A549 (cell line): ENCODE measurements at regions not wholly inside any gene's neighbourhood (a gene's known extent, or its start where the extent isn't known, plus 50 kb on each side); places are given as distances from the start of the nearest gene placed in this dataset.

Experiments used
- ATAC-seq, 2 experiments: fragments of 200-7000 bp in 1 of 2; fragments of >200 bp in 1 of 2; cut with Nextera tagmentation in 1 of 2; cut with Tn5 transposase in 1 of 2; 3 replicates each; pipeline versions ENCODE4 v1.8.0 to v1.9.1; 2018 to 2020; ENCODE audit warnings: mild to moderate bottlenecking in 1 of 2, moderate library complexity in 1 of 2
- CTCF ChIA-PET: fragments of 300-600 bp; sonication (Branson Sonifier 250); formaldehyde crosslinking; extraction: SDS; loops from one replicate; lab custom pipeline; 2021; ENCODE audit warnings: antibody characterized with exemption, inconsistent platforms; lab: Yijun Ruan, JAX
- POLR2A ChIA-PET: fragments of 350-600 bp; formaldehyde crosslinking; extraction: SDS; loops from one replicate; lab custom pipeline; 2021; ENCODE audit warnings: antibody characterized with exemption, inconsistent platforms; lab: Yijun Ruan, JAX
- DNase-seq, 2 experiments: peaks; one replicate each; pipeline versions ENCODE4 v3.0.0 to v3.0.0-alpha.2; 2011 to 2016; ENCODE audit warnings: low read depth in 1 of 2, low spot score in 1 of 2
- FAIRE-seq: peaks from 2 replicates; lab custom pipeline; 2011; peaks lifted over from hg19 to GRCh38; lab: Jason Lieb, UNC
- H3K27ac ChIP-seq, 2 experiments: fragments of >200 bp; sonication (Bioruptor Twin); formaldehyde crosslinking; 3 replicates each; pipeline ENCODE4 v1.5.1; 2016 to 2017
- H3K4me1 ChIP-seq: fragments of >200 bp; sonication (Bioruptor Twin); formaldehyde crosslinking; 3 replicates; pipeline ENCODE4 v1.6.1; 2016
- H3K4me2 ChIP-seq: fragments of >200 bp; sonication (Bioruptor Twin); formaldehyde crosslinking; 3 replicates; pipeline ENCODE4 v1.6.1; 2016
- H3K4me3 ChIP-seq: fragments of >200 bp; sonication (Bioruptor Twin); formaldehyde crosslinking; 3 replicates; pipeline ENCODE4 v1.5.1; 2016
- H3K9me3 ChIP-seq: fragments of >200 bp; sonication (Bioruptor Twin); formaldehyde crosslinking; 3 replicates; pipeline ENCODE4 v1.6.1; 2016
- BCL3 ChIP-seq: fragments of >200 bp; sonication (Bioruptor Twin); formaldehyde crosslinking; IDR thresholded peaks from 3 replicates; pipeline ENCODE4 v1.6.1; 2016
- BHLHE40 ChIP-seq: IDR thresholded peaks from 2 replicates; pipeline ENCODE4 v1.6.1; 2012; ENCODE audit warnings: low read depth, low read length, inconsistent platforms
- CHD2 ChIP-seq: fragments of 150-350 bp; IDR thresholded peaks from 2 replicates; pipeline ENCODE4 v1.6.1; 2014; ENCODE audit warnings: low read length; ENCODE audit not compliant: partially characterized antibody
- E2F6 ChIP-seq: IDR thresholded peaks from 2 replicates; pipeline ENCODE4 v1.6.1; 2012; ENCODE audit warnings: low read depth, borderline replicate concordance
- EHMT2 ChIP-seq: fragments of 200-600 bp; sonication (generic); IDR thresholded peaks from 2 replicates; pipeline ENCODE4 v1.6.1; 2016; ENCODE audit warnings: antibody characterized with exemption, low read depth, mild to moderate bottlenecking, moderate library complexity
- ESRRA ChIP-seq: fragments of 150-350 bp; IDR thresholded peaks from 2 replicates; pipeline ENCODE4 v1.6.1; 2014; ENCODE audit warnings: mild to moderate bottlenecking, low read length, borderline replicate concordance
- HDAC2 ChIP-seq: fragments of 200-600 bp; sonication (generic); IDR thresholded peaks from 2 replicates; pipeline ENCODE4 v1.6.1; 2016
- HOXB13 ChIP-seq: fragments of 250-450 bp; sonication (Bioruptor Pico); IDR thresholded peaks from 2 replicates; pipeline ENCODE4 v1.5.0; 2020; ENCODE audit warnings: low read depth, mild to moderate bottlenecking, moderate library complexity
- HOXB5 ChIP-seq: fragments of 250-450 bp; sonication (Bioruptor Pico); IDR thresholded peaks from 2 replicates; pipeline ENCODE4 v1.5.0; 2020; ENCODE audit warnings: mild to moderate bottlenecking, moderate library complexity
- KDM1A ChIP-seq: fragments of 200-600 bp; sonication (generic); IDR thresholded peaks from 2 replicates; pipeline ENCODE4 v1.6.1; 2016; ENCODE audit warnings: low read depth, mild to moderate bottlenecking
- KDM5A ChIP-seq: fragments of 200-600 bp; sonication (generic); IDR thresholded peaks from 2 replicates; pipeline ENCODE4 v1.6.1; 2016; ENCODE audit warnings: antibody characterized with exemption, mild to moderate bottlenecking
- NFE2L2 ChIP-seq: fragments of 150-350 bp; conservative IDR thresholded peaks from 2 replicates; pipeline ENCODE4 v1.6.1; 2014; ENCODE audit warnings: low read length
- PHF8 ChIP-seq: fragments of 200-600 bp; sonication (generic); IDR thresholded peaks from 2 replicates; pipeline ENCODE4 v1.6.1; 2016; ENCODE audit warnings: low read depth, mild to moderate bottlenecking, antibody characterized with exemption, moderate library complexity, borderline replicate concordance
- RAD21 ChIP-seq, 2 experiments: fragments of >200 bp in 1 of 2; sonication (Bioruptor Twin) in 1 of 2; formaldehyde crosslinking in 1 of 2; IDR thresholded peaks in 1 of 2; conservative IDR thresholded peaks in 1 of 2; 2 replicates in 1 of 2; 3 replicates in 1 of 2; pipeline ENCODE4 v1.6.1; 2012 to 2018; ENCODE audit warnings: inconsistent platforms in 1 of 2
- RNF2 ChIP-seq: fragments of 200-600 bp; sonication (generic); IDR thresholded peaks from 2 replicates; pipeline ENCODE4 v1.6.1; 2016; ENCODE audit warnings: low read depth, mild to moderate bottlenecking, antibody characterized with exemption, moderate library complexity, borderline replicate concordance
- SMC3 ChIP-seq: fragments of >200 bp; sonication (Bioruptor Twin); formaldehyde crosslinking; IDR thresholded peaks from 3 replicates; pipeline ENCODE4 v1.6.1; 2018; ENCODE audit warnings: inconsistent platforms
- TP53 ChIP-seq: fragments of 250-450 bp; sonication (Bioruptor Pico); IDR thresholded peaks from 2 replicates; pipeline ENCODE4 v1.5.0; 2021; ENCODE audit warnings: mild to moderate bottlenecking, moderate library complexity
- ZC3H11A ChIP-seq: fragments of 450-650 bp; IDR thresholded peaks from 2 replicates; pipeline ENCODE4 v1.6.1; 2014; ENCODE audit warnings: antibody characterized with exemption, mild to moderate bottlenecking
- ZFP36 ChIP-seq: fragments of 450-650 bp; IDR thresholded peaks from 2 replicates; pipeline ENCODE4 v1.6.1; 2014; ENCODE audit warnings: borderline replicate concordance; ENCODE audit not compliant: partially characterized antibody
- ZNF302 ChIP-seq: fragments of 250-450 bp; sonication (Bioruptor Pico); IDR thresholded peaks from 2 replicates; pipeline ENCODE4 v1.9.0; 2021; ENCODE audit warnings: inconsistent platforms, mild to moderate bottlenecking, moderate library complexity
- ZSCAN20 ChIP-seq: fragments of 250-450 bp; sonication (Bioruptor Pico); IDR thresholded peaks from 2 replicates; pipeline ENCODE4 v1.8.0; 2022; ENCODE audit warnings: mild to moderate bottlenecking, moderate library complexity
- WGBS: methylation state at CpG from one replicate; pipeline ENCODE4 v1.1.6; 2017; ENCODE audit errors: missing lambda C conversion rate; 5-methylcytosine and 5-hydroxymethylcytosine counted together
- TF ChIP-seq, protein P1 (sequence below): fragments of 250-450 bp; sonication (Bioruptor Pico); IDR thresholded peaks from 2 replicates; pipeline ENCODE4 v1.5.0; 2021; ENCODE audit warnings: mild to moderate bottlenecking, moderate library complexity, borderline replicate concordance
- TF ChIP-seq, protein P2 (sequence below): fragments of >200 bp; sonication (Bioruptor Twin); formaldehyde crosslinking; IDR thresholded peaks from 3 replicates; pipeline ENCODE4 v1.5.1; 2016
- TF ChIP-seq, protein P3 (sequence below): fragments of 250-450 bp; sonication (Bioruptor Pico); IDR thresholded peaks from 2 replicates; pipeline ENCODE4 v1.5.0; 2020; ENCODE audit warnings: low read depth, mild to moderate bottlenecking, moderate library complexity
- TF ChIP-seq, protein P4 (sequence below): IDR thresholded peaks from 2 replicates; pipeline ENCODE4 v1.6.1; 2012

- FAIRE-seq (no peak), ATAC-seq (no peak), DNase-seq (no peak)
- Histone ChIP-seq H3K27ac (no peak overlapping the region), H3K4me3 (no peak overlapping the region), H3K4me2 (no peak overlapping the region), H3K4me1 (peaks cover 21% of the 10 kb centered on the region), H3K9me3 (no peaks in the 10 kb centered on the region)
- ChIA-PET POLR2A (no interaction called here), CTCF (interaction anchor here (1.2 to 3.5 kb wide), 2 partner anchors 12 to 194 kb away, joined by 3 to 16 read pairs; no protein-coding TSS in a partner anchor)
- WGBS: 85% methylated on average over 4 of the region's 4 CpGs
- no peak for TF ChIP-seq RNF2
- no peak for TF ChIP-seq HDAC2
- no peak for TF ChIP-seq BCL3
- no peak for TF ChIP-seq HOXB5 (CRISPR knock-in tag)
- TF ChIP-seq ESRRA: no peak
- no peak for TF ChIP-seq TP53
- TF ChIP-seq KDM1A: no peak
- TF ChIP-seq KDM5A: no peak
- no peak for TF ChIP-seq ZC3H11A
- TF ChIP-seq PHF8: no peak
- TF ChIP-seq HOXB13 (CRISPR knock-in tag): no peak
- TF ChIP-seq, protein P1, sequence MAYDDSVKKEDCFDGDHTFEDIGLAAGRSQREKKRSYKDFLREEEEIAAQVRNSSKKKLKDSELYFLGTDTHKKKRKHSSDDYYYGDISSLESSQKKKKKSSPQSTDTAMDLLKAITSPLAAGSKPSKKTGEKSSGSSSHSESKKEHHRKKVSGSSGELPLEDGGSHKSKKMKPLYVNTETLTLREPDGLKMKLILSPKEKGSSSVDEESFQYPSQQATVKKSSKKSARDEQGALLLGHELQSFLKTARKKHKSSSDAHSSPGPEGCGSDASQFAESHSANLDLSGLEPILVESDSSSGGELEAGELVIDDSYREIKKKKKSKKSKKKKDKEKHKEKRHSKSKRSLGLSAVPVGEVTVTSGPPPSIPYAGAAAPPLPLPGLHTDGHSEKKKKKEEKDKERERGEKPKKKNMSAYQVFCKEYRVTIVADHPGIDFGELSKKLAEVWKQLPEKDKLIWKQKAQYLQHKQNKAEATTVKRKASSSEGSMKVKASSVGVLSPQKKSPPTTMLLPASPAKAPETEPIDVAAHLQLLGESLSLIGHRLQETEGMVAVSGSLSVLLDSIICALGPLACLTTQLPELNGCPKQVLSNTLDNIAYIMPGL (CRISPR knock-in tag): no peak
- TF ChIP-seq, protein P2, sequence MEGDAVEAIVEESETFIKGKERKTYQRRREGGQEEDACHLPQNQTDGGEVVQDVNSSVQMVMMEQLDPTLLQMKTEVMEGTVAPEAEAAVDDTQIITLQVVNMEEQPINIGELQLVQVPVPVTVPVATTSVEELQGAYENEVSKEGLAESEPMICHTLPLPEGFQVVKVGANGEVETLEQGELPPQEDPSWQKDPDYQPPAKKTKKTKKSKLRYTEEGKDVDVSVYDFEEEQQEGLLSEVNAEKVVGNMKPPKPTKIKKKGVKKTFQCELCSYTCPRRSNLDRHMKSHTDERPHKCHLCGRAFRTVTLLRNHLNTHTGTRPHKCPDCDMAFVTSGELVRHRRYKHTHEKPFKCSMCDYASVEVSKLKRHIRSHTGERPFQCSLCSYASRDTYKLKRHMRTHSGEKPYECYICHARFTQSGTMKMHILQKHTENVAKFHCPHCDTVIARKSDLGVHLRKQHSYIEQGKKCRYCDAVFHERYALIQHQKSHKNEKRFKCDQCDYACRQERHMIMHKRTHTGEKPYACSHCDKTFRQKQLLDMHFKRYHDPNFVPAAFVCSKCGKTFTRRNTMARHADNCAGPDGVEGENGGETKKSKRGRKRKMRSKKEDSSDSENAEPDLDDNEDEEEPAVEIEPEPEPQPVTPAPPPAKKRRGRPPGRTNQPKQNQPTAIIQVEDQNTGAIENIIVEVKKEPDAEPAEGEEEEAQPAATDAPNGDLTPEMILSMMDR: no peak
- TF ChIP-seq E2F6: no peak
- TF ChIP-seq NFE2L2: no peak
- no peak for TF ChIP-seq ZFP36
- TF ChIP-seq RAD21 (conservative IDR thresholded peaks at IDR 0.05 in 1 of 2, IDR thresholded peaks at IDR 0.05 in 1 of 2): no peak
- TF ChIP-seq BHLHE40: no peak
- TF ChIP-seq, protein P3, sequence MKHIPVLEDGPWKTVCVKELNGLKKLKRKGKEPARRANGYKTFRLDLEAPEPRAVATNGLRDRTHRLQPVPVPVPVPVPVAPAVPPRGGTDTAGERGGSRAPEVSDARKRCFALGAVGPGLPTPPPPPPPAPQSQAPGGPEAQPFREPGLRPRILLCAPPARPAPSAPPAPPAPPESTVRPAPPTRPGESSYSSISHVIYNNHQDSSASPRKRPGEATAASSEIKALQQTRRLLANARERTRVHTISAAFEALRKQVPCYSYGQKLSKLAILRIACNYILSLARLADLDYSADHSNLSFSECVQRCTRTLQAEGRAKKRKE: no peak
Measured at GRCh38 chr2:43035922-43036321, 190.5 kb downstream of the ZFP36L2 start.

GRCh38 chr2:43034921-43035320 lies 191.5 kb downstream of the ZFP36L2 start:
- Histone ChIP-seq H3K4me1 (peaks cover 11% of the 10 kb centered on the region), H3K4me2 (no peak overlapping the region), H3K9me3 (no peaks in the 10 kb centered on the region), H3K27ac (no peak overlapping the region), H3K4me3 (no peak overlapping the region)
- FAIRE-seq (no peak), ATAC-seq (no peak), DNase-seq (no peak)
- TF ChIP-seq ZFP36 (no peak), ZSCAN20 (CRISPR knock-in tag) (no peak), SMC3 (no peak), EHMT2 (no peak), ZNF302 (CRISPR knock-in tag) (no peak), BCL3 (no peak), CHD2 (no peak)
- TF ChIP-seq, protein P4, sequence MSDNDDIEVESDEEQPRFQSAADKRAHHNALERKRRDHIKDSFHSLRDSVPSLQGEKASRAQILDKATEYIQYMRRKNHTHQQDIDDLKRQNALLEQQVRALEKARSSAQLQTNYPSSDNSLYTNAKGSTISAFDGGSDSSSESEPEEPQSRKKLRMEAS: no peak
- WGBS: 81% methylated on average over 7 of the region's 7 CpGs
- CTCF ChIA-PET: interaction anchor here (1.2 to 1.5 kb wide), 2 partner anchors 11 to 60 kb away, joined by 3 to 4 read pairs; no protein-coding TSS in a partner anchor
- POLR2A ChIA-PET: no interaction called here
